CD4-positive, alpha-beta T cell treated with Interleukin-6 for 4 hours (primary cell): ENCODE measurements at regions not wholly inside any gene's neighbourhood (a gene's known extent, or its start where the extent isn't known, plus 50 kb on each side); places are given as distances from the start of the nearest gene placed in this dataset.

Experiments used
- DNase-seq: peaks from one replicate; pipeline ENCODE4 v3.0.0-alpha.2; 2020; ENCODE audit warnings: mixed read lengths

GRCh38 chr21:27021801-27022200, 54.9 kb upstream of the ADAMTS5 start:
- DNase-seq = no peak

GRCh38 chr21:27021046-27021445, 54.2 kb upstream of the ADAMTS5 start:
- no peak for DNase-seq

- no peak for DNase-seq
These were observed 50.4 kb upstream of the ADAMTS5 start for GRCh38 chr21:27017246-27017645.
